ENCODE measurements at regions not wholly inside any gene's neighbourhood (a gene's known extent, or its start where the extent isn't known, plus 50 kb on each side); places are given as distances from the start of the nearest gene placed in this dataset.

DNA sequence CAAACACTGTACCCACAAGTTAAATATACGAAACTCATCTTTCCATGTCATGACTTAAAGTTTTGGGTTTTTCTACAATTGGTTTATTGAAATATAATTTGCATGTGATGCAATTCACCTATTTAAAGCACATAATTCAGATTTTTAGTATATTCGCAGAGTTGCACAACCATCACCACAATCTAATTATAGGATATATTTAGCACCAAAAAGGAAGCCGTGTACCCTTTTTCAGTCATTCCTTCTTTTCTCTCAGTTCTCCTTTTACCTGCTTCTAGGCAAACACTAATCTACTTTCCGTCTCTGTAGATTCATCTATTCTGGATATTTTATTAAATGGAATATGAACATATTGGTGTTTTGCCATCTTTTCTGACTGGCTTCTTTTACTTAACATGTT, 1458.1 kb upstream of the TENM4 start:
- TF ChIP-seq, protein P1, sequence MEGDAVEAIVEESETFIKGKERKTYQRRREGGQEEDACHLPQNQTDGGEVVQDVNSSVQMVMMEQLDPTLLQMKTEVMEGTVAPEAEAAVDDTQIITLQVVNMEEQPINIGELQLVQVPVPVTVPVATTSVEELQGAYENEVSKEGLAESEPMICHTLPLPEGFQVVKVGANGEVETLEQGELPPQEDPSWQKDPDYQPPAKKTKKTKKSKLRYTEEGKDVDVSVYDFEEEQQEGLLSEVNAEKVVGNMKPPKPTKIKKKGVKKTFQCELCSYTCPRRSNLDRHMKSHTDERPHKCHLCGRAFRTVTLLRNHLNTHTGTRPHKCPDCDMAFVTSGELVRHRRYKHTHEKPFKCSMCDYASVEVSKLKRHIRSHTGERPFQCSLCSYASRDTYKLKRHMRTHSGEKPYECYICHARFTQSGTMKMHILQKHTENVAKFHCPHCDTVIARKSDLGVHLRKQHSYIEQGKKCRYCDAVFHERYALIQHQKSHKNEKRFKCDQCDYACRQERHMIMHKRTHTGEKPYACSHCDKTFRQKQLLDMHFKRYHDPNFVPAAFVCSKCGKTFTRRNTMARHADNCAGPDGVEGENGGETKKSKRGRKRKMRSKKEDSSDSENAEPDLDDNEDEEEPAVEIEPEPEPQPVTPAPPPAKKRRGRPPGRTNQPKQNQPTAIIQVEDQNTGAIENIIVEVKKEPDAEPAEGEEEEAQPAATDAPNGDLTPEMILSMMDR (IDR thresholded peaks at IDR 0.05; ENCODE audit: low read depth, low read length, missing input control), result no peak
- TF ChIP-seq, protein P2, sequence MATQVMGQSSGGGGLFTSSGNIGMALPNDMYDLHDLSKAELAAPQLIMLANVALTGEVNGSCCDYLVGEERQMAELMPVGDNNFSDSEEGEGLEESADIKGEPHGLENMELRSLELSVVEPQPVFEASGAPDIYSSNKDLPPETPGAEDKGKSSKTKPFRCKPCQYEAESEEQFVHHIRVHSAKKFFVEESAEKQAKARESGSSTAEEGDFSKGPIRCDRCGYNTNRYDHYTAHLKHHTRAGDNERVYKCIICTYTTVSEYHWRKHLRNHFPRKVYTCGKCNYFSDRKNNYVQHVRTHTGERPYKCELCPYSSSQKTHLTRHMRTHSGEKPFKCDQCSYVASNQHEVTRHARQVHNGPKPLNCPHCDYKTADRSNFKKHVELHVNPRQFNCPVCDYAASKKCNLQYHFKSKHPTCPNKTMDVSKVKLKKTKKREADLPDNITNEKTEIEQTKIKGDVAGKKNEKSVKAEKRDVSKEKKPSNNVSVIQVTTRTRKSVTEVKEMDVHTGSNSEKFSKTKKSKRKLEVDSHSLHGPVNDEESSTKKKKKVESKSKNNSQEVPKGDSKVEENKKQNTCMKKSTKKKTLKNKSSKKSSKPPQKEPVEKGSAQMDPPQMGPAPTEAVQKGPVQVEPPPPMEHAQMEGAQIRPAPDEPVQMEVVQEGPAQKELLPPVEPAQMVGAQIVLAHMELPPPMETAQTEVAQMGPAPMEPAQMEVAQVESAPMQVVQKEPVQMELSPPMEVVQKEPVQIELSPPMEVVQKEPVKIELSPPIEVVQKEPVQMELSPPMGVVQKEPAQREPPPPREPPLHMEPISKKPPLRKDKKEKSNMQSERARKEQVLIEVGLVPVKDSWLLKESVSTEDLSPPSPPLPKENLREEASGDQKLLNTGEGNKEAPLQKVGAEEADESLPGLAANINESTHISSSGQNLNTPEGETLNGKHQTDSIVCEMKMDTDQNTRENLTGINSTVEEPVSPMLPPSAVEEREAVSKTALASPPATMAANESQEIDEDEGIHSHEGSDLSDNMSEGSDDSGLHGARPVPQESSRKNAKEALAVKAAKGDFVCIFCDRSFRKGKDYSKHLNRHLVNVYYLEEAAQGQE (IDR thresholded peaks at IDR 0.05), result no peak
- TF ChIP-seq EGR1 (IDR thresholded peaks at IDR 0.05; ENCODE audit: low read depth in 2 of 2), result no peak
- no peak for TF ChIP-seq JUND (IDR thresholded peaks at IDR 0.05)
- no peak for TF ChIP-seq HNF4A (conservative IDR thresholded peaks at IDR 0.05)
- TF ChIP-seq RXRA (IDR thresholded peaks at IDR 0.05), result no peak
- TF ChIP-seq RAD21 (IDR thresholded peaks at IDR 0.05), result no peak
- TF ChIP-seq, protein P3, sequence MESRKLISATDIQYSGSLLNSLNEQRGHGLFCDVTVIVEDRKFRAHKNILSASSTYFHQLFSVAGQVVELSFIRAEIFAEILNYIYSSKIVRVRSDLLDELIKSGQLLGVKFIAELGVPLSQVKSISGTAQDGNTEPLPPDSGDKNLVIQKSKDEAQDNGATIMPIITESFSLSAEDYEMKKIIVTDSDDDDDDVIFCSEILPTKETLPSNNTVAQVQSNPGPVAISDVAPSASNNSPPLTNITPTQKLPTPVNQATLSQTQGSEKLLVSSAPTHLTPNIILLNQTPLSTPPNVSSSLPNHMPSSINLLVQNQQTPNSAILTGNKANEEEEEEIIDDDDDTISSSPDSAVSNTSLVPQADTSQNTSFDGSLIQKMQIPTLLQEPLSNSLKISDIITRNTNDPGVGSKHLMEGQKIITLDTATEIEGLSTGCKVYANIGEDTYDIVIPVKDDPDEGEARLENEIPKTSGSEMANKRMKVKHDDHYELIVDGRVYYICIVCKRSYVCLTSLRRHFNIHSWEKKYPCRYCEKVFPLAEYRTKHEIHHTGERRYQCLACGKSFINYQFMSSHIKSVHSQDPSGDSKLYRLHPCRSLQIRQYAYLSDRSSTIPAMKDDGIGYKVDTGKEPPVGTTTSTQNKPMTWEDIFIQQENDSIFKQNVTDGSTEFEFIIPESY (IDR thresholded peaks at IDR 0.05), result no peak

All from liver (tissue), 3 donors.